ENCODE measurements at regions not wholly inside any gene's neighbourhood (a gene's known extent, or its start where the extent isn't known, plus 50 kb on each side); places are given as distances from the start of the nearest gene placed in this dataset.
"Not testable (repeated sequence)": the region's sequence is repeated elsewhere in the genome, so short reads cannot be mapped to it uniquely, and the experiment has no call there.

DNA sequence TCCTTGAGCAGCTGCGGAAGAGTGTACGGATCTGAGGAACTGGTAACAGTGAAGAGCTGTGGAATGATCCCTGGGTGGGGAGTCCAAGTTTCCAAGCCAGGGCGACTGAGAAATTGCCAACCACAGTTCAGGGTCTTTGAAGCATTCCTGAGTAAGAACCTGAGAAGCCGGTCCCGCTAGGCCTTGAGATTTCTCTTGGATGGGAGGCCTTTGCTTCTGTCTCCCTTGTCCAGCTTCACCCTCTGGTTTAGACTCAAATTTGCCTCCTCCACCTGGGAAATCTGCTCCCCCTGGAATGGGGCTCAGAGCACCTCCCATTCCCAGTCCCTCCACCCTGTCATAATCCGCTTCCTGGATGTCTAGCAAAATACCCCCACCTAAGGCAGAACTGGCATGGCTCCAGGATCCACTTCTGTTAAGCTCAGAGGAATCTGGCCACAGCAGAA lies 127.7 kb upstream of the DLG1 start:
- H2AFZ ChIP-seq (ENCODE audit: low read depth, low read length) = no peak overlapping the region

DNA sequence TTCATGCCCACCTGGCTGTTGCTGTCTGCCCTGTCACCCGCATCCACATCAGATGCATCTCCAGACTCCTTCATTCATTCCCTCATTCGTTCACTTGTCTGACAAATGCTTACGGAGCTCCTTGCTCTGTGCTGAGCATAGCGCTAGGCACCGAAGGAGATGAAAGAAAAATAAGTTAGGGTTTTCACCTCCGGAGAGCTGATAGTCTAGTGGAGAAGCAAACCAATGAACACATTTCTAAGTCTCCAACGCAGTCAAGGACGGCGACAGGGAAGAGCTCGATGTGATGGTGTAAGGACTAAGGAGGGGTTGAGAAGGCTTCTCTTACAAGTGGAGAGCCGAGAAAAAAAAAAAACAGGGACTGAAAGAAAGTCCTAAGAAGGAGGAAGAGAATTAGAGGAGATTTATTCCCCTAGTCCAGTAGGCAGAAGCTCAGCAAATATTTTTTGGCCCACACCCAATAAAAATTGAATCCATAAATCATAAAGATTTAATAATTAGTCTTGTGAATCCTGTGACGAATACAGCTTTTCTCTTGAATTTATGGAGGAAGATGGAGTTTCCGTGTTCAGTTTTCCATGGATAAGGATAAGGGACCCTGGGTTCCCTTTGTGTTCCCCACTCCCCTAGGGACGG lies 127.2 kb upstream of the DLG1 start:
- Histone ChIP-seq H3K9me3 (ENCODE audit: low read length) (no peaks in the 10 kb centered on the region), H2AFZ (ENCODE audit: low read depth, low read length) (no peak overlapping the region), H3K4me1 (ENCODE audit: insufficient read depth, low read length) (peaks cover 8% of the 10 kb centered on the region), H3K4me3 (ENCODE audit: low read length) (no peak overlapping the region), H3K36me3 (ENCODE audit: insufficient read depth, low read length) (no peaks in the 10 kb centered on the region), H3K27me3 (ENCODE audit: insufficient read depth, low read length) (peaks cover under 1% of the 10 kb centered on the region)

More for the DNA sequence above, 127.7 kb upstream of the DLG1 start:
- Histone ChIP-seq H3K27me3 (ENCODE audit: insufficient read depth, low read length) (no peaks in the 10 kb centered on the region), H3K36me3 (ENCODE audit: insufficient read depth, low read length) (no peaks in the 10 kb centered on the region), H3K9me3 (ENCODE audit: low read length) (no peaks in the 10 kb centered on the region), H3K4me1 (ENCODE audit: insufficient read depth, low read length) (peaks cover 8% of the 10 kb centered on the region), H3K4me3 (ENCODE audit: low read length) (no peak overlapping the region)

DNA sequence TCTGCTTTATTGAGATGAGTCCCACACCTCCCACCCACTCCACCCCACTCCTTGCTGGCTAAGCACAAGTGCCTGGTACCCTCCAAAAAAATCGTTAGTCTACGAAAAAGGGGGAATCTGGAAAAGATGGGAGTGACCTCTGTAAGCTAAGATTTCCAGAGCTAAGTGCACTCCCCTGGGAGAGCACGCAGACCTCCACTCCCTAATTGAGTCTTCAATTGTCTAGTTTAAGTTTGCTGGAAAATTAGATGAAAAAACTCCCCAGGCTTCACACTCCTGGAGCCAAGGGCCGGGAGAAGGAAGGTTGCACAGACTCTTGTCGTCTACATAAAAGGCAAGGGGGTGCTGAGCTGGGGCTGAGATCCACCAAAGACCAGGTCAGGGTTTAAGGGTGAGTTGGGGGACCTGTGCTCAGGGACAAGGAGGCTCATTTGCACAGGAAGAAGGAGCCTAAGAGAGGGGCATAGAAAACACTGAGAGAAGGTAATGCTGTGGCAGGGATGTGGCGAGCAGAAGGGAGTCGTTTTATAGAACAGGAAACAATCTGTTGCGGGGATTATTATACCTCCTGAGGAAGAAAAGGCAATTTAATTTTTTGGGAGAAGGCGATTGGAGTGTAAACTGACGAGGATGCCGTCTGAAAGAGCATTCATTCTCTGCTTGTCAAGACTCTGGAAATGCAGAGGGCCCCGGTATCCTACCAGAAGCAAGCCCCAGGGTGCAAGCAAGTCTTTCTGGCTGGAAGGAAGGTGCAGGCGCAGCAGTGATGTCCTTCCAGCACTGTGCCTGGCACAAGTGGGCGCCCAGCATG lies 126.5 kb upstream of the DLG1 start:
- no peak overlapping the region for H2AFZ ChIP-seq (ENCODE audit: low read depth, low read length)
- H3K27me3 ChIP-seq (ENCODE audit: insufficient read depth, low read length) = peaks cover 3% of the 10 kb centered on the region
- no peak overlapping the region for H3K4me3 ChIP-seq (ENCODE audit: low read length)
- H3K36me3 ChIP-seq (ENCODE audit: insufficient read depth, low read length) = no peaks in the 10 kb centered on the region
- peaks cover 8% of the 10 kb centered on the region for H3K4me1 ChIP-seq (ENCODE audit: insufficient read depth, low read length)
- no peaks in the 10 kb centered on the region for H3K9me3 ChIP-seq (ENCODE audit: low read length)

DNA sequence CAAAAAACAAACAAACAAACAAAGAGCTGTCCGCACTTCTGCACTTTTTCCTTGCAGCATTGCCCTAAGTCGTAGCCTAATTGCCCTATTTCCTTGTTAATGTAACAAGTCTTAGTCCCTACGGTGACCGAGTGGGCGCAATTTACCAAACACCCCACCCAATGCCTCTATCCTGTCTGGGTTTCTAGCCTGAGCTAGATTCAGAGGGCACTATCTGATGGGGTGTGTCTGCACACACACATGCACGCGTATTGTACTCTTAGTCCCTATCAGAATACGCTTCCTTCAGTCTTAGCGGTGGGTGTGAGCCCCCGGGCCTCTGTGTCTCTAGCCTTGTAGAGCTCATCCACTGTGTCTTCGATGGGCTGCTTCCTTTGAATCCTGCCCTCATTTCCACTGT lies 125.9 kb upstream of the DLG1 start:
- H3K4me3 ChIP-seq (ENCODE audit: low read length) = no peak overlapping the region
- H3K27me3 ChIP-seq (ENCODE audit: insufficient read depth, low read length) = peaks cover 3% of the 10 kb centered on the region
- H2AFZ ChIP-seq (ENCODE audit: low read depth, low read length) = no peak overlapping the region
- H3K9me3 ChIP-seq (ENCODE audit: low read length) = no peaks in the 10 kb centered on the region
- H3K36me3 ChIP-seq (ENCODE audit: insufficient read depth, low read length) = no peaks in the 10 kb centered on the region
- peaks cover 8% of the 10 kb centered on the region for H3K4me1 ChIP-seq (ENCODE audit: insufficient read depth, low read length)

DNA sequence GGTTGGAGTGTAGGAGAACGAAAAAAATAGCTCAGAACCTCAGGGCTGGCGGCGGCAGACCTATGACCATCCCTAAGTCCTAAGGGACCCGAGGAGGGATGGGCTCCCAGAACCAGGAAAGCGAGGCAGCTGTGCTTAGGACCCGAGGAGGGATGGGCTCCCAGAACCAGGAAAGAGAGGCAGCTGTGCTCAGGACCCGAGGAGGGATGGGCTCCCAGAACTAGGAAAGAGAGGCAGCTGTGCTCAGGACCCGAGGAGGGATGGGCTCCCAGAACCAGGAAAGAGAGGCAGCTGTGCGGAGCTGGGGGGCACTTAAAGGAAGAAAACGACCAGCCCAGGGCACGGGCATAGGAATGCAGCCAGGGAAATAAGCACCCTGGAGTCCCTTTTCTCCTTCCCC lies 125.0 kb upstream of the DLG1 start:
- H3K9me3 ChIP-seq (ENCODE audit: low read length) = no peaks in the 10 kb centered on the region
- H3K4me1 ChIP-seq (ENCODE audit: insufficient read depth, low read length) = peaks cover 1% of the 10 kb centered on the region
- H3K27me3 ChIP-seq (ENCODE audit: insufficient read depth, low read length) = peaks cover 3% of the 10 kb centered on the region
- H3K36me3 ChIP-seq (ENCODE audit: insufficient read depth, low read length) = no peaks in the 10 kb centered on the region
- H2AFZ ChIP-seq (ENCODE audit: low read depth, low read length) = no peak overlapping the region
- no peak overlapping the region for H3K4me3 ChIP-seq (ENCODE audit: low read length)

DNA sequence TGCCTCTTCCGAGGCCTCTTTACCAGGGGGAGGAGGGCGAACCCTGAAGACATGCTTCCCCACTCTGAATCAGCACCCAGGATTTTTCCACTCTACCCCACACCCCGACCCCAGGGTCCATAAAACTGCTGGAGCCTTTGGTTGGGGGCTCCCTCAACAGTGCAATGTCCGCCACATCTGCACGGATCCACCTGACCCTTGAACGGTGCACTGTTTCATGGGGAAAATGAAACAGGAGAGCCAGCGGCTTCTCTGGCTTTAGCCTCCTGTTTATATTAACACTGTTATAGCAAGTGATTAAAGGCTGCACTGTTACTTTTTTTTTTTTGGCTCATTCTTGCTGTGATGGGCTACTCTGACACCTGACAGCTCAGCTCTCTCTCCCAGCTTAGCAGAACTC lies 124.1 kb upstream of the DLG1 start:
- peaks cover 9% of the 10 kb centered on the region for H3K27me3 ChIP-seq (ENCODE audit: insufficient read depth, low read length)
- H3K36me3 ChIP-seq (ENCODE audit: insufficient read depth, low read length) = no peaks in the 10 kb centered on the region
- no peak overlapping the region for H2AFZ ChIP-seq (ENCODE audit: low read depth, low read length)
- H3K9me3 ChIP-seq (ENCODE audit: low read length) = no peaks in the 10 kb centered on the region
- no peak overlapping the region for H3K4me3 ChIP-seq (ENCODE audit: low read length)
- no peaks in the 10 kb centered on the region for H3K4me1 ChIP-seq (ENCODE audit: insufficient read depth, low read length)

DNA sequence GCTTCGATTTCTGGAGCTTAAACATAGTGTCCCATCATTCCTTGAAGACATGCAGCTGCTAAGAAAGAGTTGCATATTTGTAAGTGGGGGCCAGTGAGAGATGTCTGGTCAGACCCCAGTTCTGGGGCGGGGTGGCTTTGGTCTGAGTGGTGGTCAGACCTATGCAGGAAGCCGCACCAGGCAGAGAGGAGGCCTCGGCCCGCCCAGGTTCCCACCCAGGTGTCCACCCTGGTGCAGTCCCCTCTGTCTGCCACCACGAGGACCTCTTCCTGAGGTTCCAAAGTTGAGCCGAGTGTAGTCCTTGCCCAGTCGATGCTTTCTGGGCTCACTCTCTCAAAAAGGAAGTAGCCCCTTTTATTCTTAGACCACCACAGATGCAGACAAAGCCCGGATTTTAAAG lies 122.6 kb upstream of the DLG1 start:
- Histone ChIP-seq H3K4me3 (ENCODE audit: low read length) (no peak overlapping the region), H2AFZ (ENCODE audit: low read depth, low read length) (no peak overlapping the region)

DNA sequence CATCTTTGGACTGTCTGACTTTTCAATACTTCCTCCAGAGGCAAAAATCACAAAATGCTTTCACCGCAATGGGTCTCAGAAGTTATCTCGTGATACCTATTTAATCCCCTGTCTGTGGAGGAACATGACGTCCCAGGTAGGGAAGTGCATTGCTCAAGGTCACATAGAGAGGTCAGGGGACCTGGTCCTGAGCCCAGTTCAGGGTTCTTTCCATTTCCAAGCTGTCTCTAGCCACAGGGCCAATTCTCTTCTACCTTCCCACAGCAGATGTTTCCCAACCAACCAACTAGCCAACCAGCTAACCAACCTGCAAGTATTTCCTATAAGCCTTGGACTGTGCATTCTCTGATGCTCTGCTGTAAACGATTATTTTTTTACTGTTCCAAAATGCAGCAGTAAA lies 122.2 kb upstream of the DLG1 start:
- no peaks in the 10 kb centered on the region for H3K9me3 ChIP-seq (ENCODE audit: low read length)
- no peaks in the 10 kb centered on the region for H3K4me1 ChIP-seq (ENCODE audit: insufficient read depth, low read length)
- no peaks in the 10 kb centered on the region for H3K36me3 ChIP-seq (ENCODE audit: insufficient read depth, low read length)
- H3K4me3 ChIP-seq (ENCODE audit: low read length) = no peak overlapping the region
- no peak overlapping the region for H2AFZ ChIP-seq (ENCODE audit: low read depth, low read length)
- peaks cover 9% of the 10 kb centered on the region for H3K27me3 ChIP-seq (ENCODE audit: insufficient read depth, low read length)

More for the DNA sequence above, 122.6 kb upstream of the DLG1 start:
- Histone ChIP-seq H3K4me1 (ENCODE audit: insufficient read depth, low read length) (no peaks in the 10 kb centered on the region), H3K9me3 (ENCODE audit: low read length) (no peaks in the 10 kb centered on the region), H3K27me3 (ENCODE audit: insufficient read depth, low read length) (peaks cover 9% of the 10 kb centered on the region), H3K36me3 (ENCODE audit: insufficient read depth, low read length) (no peaks in the 10 kb centered on the region)

DNA sequence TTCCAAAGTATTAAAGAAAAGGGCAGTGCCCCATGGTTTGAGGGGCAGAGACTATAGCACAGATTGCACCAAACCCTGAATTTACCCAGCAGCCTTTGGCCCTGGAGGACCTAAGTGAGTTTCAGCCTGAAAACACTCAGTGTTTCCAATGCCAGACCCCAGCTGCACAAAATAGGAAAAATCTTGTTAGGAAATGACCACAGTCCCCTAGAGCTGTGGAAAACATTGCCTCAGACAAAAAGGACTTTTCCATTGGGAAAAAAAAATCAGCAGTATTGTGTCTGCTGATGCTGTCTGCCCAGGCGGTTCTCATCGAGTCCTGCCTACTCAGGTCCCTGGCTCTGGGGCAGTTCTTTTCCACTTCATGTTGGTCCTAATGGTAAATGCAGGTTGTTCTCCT lies 121.7 kb upstream of the DLG1 start:
- H3K36me3 ChIP-seq (ENCODE audit: insufficient read depth, low read length) = no peaks in the 10 kb centered on the region
- no peaks in the 10 kb centered on the region for H3K9me3 ChIP-seq (ENCODE audit: low read length)
- H3K4me1 ChIP-seq (ENCODE audit: insufficient read depth, low read length) = no peaks in the 10 kb centered on the region
- no peak overlapping the region for H2AFZ ChIP-seq (ENCODE audit: low read depth, low read length)
- H3K4me3 ChIP-seq (ENCODE audit: low read length) = no peak overlapping the region
- peaks cover 9% of the 10 kb centered on the region for H3K27me3 ChIP-seq (ENCODE audit: insufficient read depth, low read length)

DNA sequence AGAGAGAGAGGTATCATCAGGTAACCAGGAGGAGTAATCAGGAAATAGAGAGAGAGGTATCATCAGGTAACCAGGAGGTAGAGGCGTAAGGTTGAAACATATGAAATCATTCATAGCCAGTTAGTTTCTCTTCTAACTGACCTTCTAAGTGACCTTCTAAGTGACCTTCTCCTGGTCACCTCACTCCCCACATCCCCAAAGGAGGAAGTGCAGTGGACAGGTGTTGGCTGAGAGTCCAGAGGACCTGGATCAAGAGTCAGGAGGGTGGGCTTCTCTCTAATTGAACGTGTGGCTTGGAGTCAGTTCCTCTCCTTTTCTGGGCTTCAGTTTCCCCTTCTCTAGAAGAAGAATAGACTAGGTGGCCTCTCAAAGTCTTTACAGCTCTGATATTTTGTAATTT lies 121.3 kb upstream of the DLG1 start:
- peaks cover 9% of the 10 kb centered on the region for H3K27me3 ChIP-seq (ENCODE audit: insufficient read depth, low read length)
- H3K9me3 ChIP-seq (ENCODE audit: low read length) = no peaks in the 10 kb centered on the region
- no peaks in the 10 kb centered on the region for H3K4me1 ChIP-seq (ENCODE audit: insufficient read depth, low read length)
- H3K4me3 ChIP-seq (ENCODE audit: low read length) = no peak overlapping the region
- H3K36me3 ChIP-seq (ENCODE audit: insufficient read depth, low read length) = no peaks in the 10 kb centered on the region
- no peak overlapping the region for H2AFZ ChIP-seq (ENCODE audit: low read depth, low read length)

DNA sequence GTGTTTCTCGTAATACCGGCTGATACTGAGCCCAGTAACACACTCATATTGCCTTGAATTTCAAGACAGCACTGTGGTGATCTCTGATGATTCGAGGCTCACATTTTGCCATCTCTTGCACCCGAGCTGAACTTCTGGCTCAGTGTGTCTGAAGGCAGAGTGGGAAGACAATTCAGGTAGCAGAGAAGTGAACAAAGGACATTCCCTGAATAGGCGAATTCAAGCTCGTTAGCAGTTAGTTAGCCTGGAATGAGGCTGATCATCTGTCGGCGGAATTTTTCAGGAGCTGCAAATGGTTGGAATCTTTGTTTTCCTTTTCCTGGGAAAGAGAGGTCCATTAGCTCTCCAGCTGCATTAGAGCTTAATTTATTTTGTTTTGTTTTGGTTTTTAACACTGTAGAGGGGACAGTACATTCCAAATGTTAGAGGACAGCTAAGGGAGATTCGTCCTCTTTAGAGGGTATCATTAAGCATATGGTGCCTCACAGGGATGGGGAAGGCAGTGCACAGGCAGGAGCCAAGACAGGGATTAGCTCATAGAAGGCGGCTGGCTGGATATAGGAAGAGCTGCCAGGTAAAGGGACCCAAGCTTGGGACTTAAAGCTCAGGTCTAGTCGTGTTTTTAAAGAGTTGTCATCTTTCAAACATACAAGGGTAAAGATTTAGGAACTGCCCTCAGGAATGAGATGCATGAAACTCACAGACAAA lies 119.7 kb upstream of the DLG1 start:
- no peaks in the 10 kb centered on the region for H3K4me1 ChIP-seq (ENCODE audit: insufficient read depth, low read length)
- H2AFZ ChIP-seq (ENCODE audit: low read depth, low read length) = no peak overlapping the region
- H3K36me3 ChIP-seq (ENCODE audit: insufficient read depth, low read length) = no peaks in the 10 kb centered on the region
- H3K27me3 ChIP-seq (ENCODE audit: insufficient read depth, low read length) = peaks cover 9% of the 10 kb centered on the region
- no peak overlapping the region for H3K4me3 ChIP-seq (ENCODE audit: low read length)
- no peaks in the 10 kb centered on the region for H3K9me3 ChIP-seq (ENCODE audit: low read length)

DNA sequence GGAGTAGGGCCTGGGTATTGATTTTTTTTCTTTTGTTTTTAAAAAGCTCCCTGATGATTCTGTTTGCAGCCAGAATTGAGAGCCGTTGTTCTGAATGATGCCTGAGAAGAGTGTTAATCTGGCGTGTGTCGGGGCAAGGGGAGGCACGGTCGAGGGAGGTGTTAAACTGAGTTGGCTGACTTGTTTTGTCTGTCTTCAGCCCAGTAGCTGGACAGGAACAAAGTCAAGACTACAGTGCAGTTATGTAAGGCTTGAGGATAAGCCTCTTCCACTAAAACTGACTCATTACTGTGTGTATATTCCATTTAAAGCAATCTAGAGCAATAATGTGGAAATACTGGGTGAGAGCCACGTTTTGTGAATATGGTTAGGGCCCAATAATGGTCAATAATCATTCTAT lies 119.0 kb upstream of the DLG1 start:
- Histone ChIP-seq H3K36me3 (ENCODE audit: insufficient read depth, low read length) (no peaks in the 10 kb centered on the region), H2AFZ (ENCODE audit: low read depth, low read length) (no peak overlapping the region), H3K4me1 (ENCODE audit: insufficient read depth, low read length) (no peaks in the 10 kb centered on the region), H3K4me3 (ENCODE audit: low read length) (no peak overlapping the region), H3K27me3 (ENCODE audit: insufficient read depth, low read length) (peaks cover 9% of the 10 kb centered on the region), H3K9me3 (ENCODE audit: low read length) (no peaks in the 10 kb centered on the region)

DNA sequence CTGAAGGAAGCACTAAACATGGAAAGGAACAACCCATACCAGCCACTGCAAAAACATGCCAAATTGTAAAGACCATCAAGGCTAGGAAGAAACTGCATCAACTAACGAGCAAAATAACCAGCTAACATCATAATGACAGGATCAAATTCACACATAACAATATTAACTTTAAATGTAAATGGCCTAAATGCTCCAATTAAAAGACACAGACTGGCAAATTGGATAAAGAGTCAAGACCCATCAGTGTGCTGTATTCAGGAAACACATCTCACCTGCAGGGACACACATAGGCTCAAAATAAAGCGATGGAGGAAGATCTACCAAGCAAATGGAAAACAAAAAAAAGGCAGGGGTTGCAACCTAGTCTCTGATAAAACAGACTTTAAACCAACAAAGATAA lies 113.5 kb upstream of the DLG1 start:
- not testable (repeated sequence) for H3K4me1 ChIP-seq (ENCODE audit: insufficient read depth, low read length); H3K4me3 ChIP-seq (ENCODE audit: low read length); H2AFZ ChIP-seq (ENCODE audit: low read depth, low read length); H3K36me3 ChIP-seq (ENCODE audit: insufficient read depth, low read length); H3K9me3 ChIP-seq (ENCODE audit: low read length); H3K27me3 ChIP-seq (ENCODE audit: insufficient read depth, low read length)
